ENCODE measurements at regions not wholly inside any gene's neighbourhood (a gene's known extent, or its start where the extent isn't known, plus 50 kb on each side); places are given as distances from the start of the nearest gene placed in this dataset.

DNA sequence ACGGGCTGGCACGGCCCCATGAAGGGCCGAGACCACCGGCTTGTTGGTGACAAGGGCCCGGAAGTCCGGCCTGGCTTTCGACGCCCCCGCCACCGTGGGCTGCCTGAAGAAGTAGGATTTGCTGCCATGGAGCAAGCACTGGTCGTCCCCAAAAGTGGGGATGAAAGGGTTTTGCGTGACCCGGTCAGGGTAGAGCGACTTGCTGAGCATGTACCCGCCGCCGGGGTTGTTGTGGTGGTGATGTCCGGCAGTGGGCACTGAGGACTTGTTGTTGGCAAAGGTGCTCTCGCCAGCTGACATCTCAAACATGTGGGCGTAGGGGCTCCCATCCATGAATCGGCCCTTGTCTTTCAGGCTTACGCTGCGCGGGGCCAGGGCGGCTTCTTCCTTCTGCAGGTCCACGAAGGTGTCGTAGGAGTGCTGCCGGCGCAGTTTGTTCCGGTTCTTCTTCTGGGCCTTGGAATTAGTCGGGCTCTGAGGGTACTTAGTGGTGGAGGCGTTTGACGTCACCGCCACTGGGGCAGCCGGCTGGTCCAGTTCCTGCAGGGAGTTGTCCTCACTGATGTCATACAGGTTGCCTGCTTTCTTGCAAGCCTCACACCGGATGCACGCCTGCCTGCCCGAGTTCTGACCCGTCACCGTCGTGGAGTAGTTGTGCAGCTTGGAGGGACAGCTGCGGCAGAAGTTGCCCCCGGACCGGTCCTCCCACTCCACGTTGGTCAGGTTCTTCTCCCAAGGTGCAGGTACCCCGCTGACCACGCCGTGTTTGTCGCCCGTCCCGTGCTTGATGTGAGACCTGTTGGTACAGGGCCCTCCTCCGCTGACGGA, 366.6 kb downstream of the EMP1 start:
- ATAC-seq, result no peak
- H3K79me2 ChIP-seq (ENCODE audit: insufficient read depth, low read length), result no peaks in the 10 kb centered on the region

More for the DNA sequence above, 366.6 kb downstream of the EMP1 start:
- Histone ChIP-seq H3K4me1 (ENCODE audit: control insufficient read depth in 1 of 2, insufficient read depth in 2 of 2, low read length in 2 of 2) (peaks cover 25 to 30% of the 10 kb centered on the region in 2 experiments), H3K36me3 (ENCODE audit: control insufficient read depth in 1 of 2, insufficient read depth in 2 of 2, low read length in 2 of 2) (peaks cover 0 to 9% of the 10 kb centered on the region in 2 experiments; a peak in 1 of 4 replicates), H3K27ac (ENCODE audit: low read depth, low read length) (no peak overlapping the region; the same call in 1 of the 2 replicates), H3K9ac (ENCODE audit: low read length) (no peak overlapping the region), H3K27me3 (ENCODE audit: insufficient read depth, low read length) (no peaks in the 10 kb centered on the region), H3K9me3 (ENCODE audit: control insufficient read depth in 1 of 2, insufficient read depth in 1 of 2, low read depth in 1 of 2, low read length in 2 of 2) (no peaks in the 10 kb centered on the region), H3K9me2 (ENCODE audit: insufficient read depth) (no peaks in the 10 kb centered on the region), H4K20me1 (ENCODE audit: insufficient read depth) (no peaks in the 10 kb centered on the region), H2AFZ (ENCODE audit: low read depth, low read length, poor library complexity, severe bottlenecking) (no peak overlapping the region), H3K4me3 (replicated peaks in 1 of 2; ENCODE audit: low read depth in 1 of 2, low read length in 2 of 2) (no peak overlapping the region), H3K4me2 (ENCODE audit: low read length) (no peak overlapping the region)
- POLR2A ChIA-PET, result no interaction called here
- BruUV-seq (replicated peaks), result no TSS peak
- no peak for TF ChIP-seq TCF7L2 (IDR thresholded peaks at IDR 0.05; ENCODE audit: borderline replicate concordance, extremely low read depth, insufficient read depth, insufficient read length)
- no peak for TF ChIP-seq EGR1 (IDR thresholded peaks at IDR 0.05; ENCODE audit: low read depth)
- TF ChIP-seq, protein P1, sequence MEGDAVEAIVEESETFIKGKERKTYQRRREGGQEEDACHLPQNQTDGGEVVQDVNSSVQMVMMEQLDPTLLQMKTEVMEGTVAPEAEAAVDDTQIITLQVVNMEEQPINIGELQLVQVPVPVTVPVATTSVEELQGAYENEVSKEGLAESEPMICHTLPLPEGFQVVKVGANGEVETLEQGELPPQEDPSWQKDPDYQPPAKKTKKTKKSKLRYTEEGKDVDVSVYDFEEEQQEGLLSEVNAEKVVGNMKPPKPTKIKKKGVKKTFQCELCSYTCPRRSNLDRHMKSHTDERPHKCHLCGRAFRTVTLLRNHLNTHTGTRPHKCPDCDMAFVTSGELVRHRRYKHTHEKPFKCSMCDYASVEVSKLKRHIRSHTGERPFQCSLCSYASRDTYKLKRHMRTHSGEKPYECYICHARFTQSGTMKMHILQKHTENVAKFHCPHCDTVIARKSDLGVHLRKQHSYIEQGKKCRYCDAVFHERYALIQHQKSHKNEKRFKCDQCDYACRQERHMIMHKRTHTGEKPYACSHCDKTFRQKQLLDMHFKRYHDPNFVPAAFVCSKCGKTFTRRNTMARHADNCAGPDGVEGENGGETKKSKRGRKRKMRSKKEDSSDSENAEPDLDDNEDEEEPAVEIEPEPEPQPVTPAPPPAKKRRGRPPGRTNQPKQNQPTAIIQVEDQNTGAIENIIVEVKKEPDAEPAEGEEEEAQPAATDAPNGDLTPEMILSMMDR (IDR thresholded peaks at IDR 0.05 in 2 of 3, conservative IDR thresholded peaks at IDR 0.05 in 1 of 3; ENCODE audit: borderline replicate concordance in 1 of 3, insufficient read depth in 1 of 3, low read depth in 2 of 3, low read length in 2 of 3), result no peak
- TF ChIP-seq CBX3 (IDR thresholded peaks at IDR 0.05; ENCODE audit: low read depth), result no peak
- TF ChIP-seq ZNF274 (IDR thresholded peaks at IDR 0.05; ENCODE audit: low read depth, low read length), result no peak
- no peak for TF ChIP-seq SP1 (IDR thresholded peaks at IDR 0.05; ENCODE audit: low read depth)
- no peak for TF ChIP-seq FOSL1 (IDR thresholded peaks at IDR 0.05; ENCODE audit: low read depth)
- TF ChIP-seq POLR2A (IDR thresholded peaks at IDR 0.05; ENCODE audit: borderline replicate concordance, extremely low read depth, insufficient read depth, insufficient read length), result no peak
- no peak for TF ChIP-seq RAD21 (IDR thresholded peaks at IDR 0.05; ENCODE audit: low read depth)
- no peak for TF ChIP-seq JUND (IDR thresholded peaks at IDR 0.05)
- TF ChIP-seq, protein P2, sequence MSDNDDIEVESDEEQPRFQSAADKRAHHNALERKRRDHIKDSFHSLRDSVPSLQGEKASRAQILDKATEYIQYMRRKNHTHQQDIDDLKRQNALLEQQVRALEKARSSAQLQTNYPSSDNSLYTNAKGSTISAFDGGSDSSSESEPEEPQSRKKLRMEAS (IDR thresholded peaks at IDR 0.05), result no peak
- DNase-seq (ENCODE audit: low read depth, low spot score), result no peak
- CTCF ChIA-PET, result no interaction called here
- intact Hi-C loops (cut with micrococcal nuclease), result no loop called here
- RAD21 ChIA-PET (ENCODE audit: low non-redundant PET in 1 of 2, low total read pairs in 2 of 2, uncharacterized antibody in 2 of 2, unreplicated experiment in 2 of 2), result no interaction called here

All from HCT116 (cell line).